ENCODE measurements at regions not wholly inside any gene's neighbourhood (a gene's known extent, or its start where the extent isn't known, plus 50 kb on each side); places are given as distances from the start of the nearest gene placed in this dataset.
"Not testable (repeated sequence)": the region's sequence is repeated elsewhere in the genome, so short reads cannot be mapped to it uniquely, and the experiment has no call there.

DNA sequence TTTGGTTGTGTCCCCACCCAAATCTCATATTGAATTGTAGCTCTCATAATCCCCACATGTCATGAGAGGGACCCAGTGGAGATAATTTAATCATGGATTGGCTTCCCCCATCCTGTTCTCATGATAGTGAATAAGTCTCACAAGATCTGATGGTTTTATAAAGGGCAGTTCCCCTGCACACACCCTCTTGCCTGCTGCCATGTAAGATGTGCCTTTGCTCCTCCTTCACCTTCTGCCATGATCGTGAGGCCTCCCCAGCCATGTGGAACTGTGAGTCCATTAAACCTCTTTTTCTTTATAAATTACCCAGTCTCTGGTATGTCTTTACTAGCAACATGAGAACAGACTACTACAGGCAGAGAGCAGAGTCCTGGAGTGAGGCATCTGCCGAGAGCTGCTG is 90.2 kb upstream of the SLC45A1 start:
- DNase-seq = not testable (repeated sequence)

DNA sequence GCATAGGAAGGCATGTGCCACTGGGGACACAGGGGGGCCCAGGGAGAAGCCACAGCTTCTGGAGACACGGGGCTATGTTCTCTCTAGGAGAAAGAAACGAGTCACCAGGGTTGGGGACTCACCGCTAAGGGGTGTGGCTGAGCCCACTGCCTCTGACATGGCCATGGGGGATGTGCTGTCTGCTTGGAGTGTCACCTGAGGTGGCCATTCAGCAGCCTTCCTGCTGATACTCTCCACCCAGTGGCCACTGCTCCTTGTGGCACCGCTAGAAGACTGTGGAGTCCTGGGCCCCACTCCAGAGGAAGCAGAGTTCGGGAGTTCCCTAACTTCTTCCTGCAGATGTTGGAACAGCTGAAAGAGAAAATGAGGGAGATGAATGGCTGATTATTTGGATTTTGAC is 91.2 kb upstream of the SLC45A1 start:
- no peak for DNase-seq

DNA sequence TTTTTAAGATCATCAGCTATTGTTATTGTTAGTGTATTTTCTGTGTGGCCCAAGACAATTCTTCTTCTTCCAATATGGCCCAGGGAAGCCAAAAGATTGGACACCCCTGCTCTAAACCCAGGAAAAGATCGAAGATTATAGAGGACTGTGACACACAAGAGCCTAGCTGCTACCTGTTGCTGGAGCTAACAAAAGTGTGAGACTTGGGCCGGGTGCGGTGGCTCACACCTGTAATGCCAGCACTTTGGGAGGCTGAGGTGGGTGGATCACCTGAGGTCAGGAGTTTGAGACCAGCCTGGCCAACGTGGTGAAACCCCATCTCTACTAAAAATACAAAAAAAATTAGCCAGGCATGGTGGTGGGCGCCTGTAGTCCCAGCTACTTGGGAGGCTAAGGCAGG is 91.9 kb upstream of the SLC45A1 start:
- DNase-seq = not testable (repeated sequence)

DNA sequence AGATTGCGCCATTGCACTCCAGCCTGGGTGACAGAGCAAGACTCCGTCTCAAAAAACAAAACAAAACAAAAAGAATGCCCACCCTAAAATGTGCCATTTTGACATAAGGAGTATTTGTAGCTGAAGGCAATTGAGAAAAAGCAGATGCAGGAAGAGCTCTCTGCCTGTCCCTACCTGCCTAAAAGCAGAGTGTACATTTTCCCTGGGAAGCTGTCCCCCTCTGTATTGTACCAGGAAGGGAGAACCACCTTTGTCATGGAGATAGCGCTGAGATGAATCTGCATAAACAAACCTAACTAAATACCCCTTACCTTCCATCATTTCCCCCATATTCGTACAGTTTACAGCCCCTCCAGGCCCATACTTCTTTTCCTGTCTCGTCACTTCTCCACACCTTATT is 94.4 kb upstream of the SLC45A1 start:
- no peak for DNase-seq

DNA sequence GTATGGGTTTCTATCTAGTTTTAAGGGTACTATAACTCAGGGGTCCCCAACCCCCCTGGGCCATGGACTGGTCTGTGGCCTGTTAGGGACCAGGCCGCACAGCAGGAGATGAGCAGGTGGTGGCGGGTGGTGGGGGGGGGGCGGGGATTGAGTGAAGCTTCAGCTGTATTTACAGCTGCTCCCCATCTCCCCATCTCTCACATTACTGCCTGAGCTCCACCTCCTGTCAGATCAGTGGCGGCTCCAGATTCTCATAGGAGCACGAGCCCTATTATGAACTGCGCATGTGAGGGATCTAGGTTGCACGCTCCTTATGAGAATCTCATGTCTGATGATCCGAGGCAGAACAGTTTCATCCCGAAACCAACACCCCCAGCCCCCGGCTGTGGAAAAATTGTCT is 95.1 kb upstream of the SLC45A1 start:
- DNase-seq = peak; percentile 84

DNA sequence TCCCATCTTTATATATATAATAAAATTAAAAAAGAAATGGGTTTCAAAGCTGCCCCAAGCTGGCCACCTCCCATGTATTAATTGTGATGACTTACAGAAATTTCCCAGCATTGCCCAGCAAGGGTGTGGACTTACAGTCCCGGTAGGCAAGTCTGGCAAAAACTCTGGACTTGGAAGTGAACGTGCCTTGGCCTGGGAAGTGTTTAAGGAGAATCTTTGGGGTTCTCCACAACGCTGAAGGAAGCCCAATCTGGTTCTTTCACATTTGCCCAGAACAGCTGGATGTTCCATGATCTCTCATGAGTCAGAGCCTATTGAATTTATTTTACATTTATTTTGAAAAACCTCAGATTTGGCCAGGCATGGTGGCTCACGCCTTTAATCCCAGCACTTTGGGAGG is 98.4 kb upstream of the SLC45A1 start:
- DNase-seq = no peak

DNA sequence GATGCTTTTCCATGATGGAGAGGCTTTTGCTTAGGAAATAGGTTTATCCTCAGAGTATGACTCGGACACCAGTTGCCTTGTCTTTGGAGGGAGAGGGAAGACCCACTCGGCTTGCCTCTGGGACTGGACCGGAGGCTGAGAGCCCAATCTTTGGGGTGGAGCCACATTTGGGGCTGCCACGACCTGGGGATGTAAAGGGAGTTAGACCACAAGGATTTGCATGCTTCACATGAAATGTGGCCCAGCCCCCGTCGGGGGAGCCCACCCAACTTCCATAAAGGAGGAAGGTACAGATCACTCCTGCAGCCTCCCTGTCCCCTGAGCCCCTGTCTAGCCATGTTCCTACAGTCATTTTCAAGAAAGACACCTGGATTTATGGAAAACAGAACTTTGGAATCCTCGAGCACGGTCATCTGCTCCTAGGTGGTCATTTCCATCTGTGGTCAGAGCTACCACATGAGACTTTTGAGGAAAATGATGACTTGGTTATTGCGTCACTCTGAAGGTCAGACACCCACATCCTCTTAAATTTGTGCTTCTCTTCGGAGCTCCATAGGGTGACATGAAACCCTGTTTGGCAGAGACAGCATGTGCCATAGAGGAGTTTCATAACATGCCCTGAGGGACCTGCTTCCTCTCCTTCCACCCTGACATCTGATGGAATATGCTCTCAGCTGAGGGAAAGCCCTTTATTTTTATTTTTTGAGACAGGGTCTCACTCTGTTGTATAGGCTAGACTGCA is 99.4 kb upstream of the SLC45A1 start:
- no peak for DNase-seq

DNA sequence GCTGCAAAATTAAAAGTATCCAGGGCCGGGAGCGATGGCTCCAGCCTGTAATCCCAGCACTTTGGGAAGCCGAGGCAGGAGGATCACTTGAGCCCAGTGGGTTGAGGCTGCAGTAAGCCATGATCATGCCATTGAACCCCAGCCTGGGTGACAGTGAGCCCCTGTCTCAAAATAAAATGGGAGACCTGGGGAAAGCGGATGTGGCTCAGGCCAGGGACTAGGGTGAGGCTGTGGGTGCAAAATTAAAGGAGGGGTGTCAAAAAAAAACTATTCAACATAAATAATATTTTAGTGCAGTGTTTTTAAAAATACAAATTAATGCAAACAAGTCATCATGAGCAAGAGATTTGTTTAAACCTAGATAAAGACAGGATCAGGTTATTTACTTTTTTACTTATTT is 100.1 kb upstream of the SLC45A1 start:
- DNase-seq = no peak

DNA sequence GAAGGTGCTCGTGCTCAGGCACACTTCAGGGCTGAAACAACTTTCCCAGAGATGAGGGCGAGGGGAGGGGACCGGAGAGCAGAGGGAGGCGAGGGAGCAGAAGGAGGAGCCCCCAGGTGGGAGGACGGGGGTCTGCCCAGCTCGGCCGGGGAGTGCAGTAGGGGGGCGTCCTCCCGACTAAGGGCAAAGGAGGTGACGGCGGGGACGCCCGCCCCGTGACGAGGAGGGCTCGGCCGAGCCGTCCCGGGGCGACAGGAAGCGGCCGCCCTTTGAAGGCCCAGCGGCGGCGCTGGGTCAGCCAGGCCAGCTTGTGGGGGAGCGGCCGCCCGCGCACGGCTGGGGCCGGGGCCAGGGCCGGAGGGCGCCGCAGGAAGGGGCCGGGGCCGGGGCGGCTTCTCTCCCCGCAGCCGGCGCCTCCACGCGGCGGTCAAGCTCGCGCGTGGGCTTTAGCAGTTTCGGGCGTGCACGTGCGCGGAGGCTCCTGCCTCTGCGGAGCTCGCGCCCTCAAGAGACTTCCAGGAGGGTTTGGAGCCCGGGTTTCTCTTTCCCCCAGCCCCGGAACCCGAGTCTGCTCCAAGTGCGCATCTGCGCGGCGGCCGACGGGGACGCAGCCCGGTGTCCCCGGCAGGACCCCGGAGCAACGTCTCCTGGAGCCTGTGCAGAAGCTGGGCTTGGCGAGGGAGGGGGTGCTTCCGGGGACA is 100.8 kb upstream of the SLC45A1 start:
- DNase-seq = no peak

DNA sequence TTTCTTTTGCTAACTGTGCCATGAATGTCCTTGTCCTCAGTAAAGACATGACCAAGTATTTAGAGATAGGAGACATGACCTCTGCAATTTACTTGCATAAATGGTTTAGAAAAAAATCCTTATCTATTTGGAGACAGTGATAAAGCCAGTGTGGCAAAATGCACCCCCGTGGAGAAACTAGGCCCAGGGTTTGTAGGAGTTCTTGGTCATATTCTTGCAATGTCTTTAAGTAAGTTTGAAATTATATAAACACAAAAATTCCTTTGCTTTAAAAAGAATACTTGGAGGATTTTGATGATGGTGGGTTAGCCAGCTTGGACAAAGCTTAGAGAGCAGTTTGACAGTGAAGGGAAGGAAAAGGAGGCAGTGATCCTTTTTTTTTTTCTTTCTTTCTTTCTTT is 101.9 kb upstream of the SLC45A1 start:
- DNase-seq = no peak

DNA sequence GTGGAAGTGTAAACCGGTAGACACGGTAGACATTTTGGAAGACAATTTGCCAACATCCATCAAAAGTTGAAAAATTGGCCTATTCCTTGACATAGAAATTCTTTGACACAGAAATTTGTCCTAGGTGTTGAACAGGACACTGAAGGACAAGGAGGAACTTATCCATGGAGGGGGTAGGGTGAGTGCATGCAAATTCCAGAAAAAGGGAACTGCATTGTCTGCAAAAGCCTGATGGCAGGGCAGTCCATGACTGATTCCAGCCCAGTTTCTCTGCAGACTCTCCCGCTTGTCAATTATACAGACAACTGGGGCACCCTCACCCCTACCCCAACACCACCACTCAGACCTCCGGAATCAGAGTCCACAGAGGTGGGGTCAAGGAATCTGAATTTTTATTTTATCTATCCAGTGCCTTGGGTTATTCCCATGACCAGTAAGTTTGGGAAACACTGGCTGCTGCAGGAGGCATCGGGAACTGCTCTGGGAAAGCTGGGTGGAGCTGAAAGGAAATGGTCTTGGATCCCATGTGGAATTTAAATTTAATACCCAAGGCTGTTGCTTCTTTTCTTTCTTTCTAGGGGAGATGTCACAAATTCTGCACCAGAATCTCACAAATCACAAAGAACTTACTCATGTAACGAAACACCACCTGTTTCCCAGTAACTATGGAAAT is 103.3 kb upstream of the SLC45A1 start:
- no peak for DNase-seq

DNA sequence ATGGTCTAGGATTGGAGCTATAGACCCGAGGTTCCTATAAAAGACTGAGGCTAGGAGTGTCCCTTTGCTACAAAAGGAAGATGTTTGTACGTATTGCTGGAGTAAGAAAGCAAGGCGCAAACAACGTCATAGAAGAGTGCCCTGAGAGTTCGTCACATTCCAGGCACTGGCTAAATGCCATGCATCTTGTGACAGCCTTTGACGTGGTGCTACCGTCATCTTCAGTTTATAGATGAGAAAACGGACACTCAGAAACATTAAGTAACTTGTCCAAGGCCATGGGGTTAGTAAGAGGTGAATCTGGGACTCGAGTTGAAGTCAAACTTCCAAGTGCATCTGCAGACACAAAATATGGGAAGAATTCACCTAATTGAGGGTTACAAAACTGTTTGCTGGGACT is 104.2 kb upstream of the SLC45A1 start:
- DNase-seq = no peak

DNA sequence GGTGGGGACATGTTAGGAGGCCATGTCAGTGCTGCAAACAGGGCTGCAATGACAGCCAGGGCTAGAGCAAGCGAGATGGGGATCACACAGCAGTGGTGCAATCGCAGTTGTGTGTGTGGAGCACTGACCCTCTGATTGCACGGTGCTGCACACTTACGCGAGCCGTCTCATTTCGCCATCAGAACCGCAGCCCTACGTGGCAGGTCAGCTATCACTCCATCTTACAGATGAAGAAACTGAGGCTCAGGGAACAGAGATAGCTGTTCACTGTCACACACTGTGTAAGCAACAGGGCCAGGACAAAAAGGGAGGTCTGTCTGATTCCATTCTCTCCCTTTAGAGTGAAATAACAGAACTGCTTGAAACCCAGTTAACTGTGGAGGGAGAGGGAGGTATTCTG is 104.8 kb upstream of the SLC45A1 start:
- DNase-seq = no peak

DNA sequence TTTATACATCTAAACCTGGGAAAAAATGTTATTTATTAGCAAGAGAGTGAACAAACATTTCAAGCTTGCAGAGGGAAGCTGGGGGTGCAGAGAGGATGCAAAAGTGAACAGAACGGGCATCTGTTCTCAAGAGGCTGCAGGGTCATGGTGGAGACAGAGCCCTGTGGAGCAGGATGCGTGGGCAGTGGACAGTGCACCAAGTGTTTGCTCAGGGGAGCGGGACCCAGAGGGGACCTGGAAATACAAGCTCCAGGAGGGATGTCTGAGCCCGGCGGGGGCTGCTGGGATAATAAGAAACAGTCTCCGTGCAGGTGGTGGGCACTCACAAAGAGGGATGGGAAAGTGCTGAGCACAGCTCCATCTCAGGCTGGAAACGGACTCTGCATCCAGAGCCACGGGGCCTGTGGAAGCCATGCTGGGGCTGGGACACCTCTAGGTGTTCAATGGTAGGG is 105.3 kb upstream of the SLC45A1 start:
- DNase-seq = no peak

DNA sequence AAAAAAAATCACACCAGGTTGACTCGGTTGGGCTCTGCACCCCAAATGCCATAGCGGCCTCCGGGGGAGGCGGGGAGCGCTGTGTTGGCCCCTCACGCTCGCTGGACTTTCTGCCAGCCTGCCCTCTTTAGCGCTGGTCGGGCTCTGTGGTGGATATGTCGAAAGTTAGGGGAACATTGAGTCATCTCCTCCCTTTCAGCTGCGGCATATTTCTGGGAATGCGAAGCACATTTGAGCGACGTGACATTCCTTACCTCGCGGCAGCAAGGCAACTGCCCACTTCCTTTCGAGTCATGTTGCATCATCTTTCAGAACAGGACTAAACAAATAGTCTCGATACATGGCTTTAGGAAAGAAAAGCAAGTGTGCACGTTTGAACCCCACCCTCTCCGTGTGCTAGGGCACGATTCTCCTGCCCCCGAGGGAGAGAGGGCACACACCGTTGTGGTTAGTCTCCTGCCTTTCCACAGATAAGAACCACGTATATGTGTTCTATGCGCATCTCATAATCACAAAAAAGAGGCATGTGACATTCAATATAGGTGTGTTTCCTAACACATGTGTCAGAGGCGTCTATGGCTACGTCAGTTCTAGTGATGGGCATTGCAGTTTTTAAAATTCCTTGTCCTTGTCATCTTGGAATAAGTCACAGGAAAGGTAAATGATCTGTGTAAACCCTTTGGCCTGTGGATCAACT is 105.9 kb upstream of the SLC45A1 start:
- DNase-seq = no peak

DNA sequence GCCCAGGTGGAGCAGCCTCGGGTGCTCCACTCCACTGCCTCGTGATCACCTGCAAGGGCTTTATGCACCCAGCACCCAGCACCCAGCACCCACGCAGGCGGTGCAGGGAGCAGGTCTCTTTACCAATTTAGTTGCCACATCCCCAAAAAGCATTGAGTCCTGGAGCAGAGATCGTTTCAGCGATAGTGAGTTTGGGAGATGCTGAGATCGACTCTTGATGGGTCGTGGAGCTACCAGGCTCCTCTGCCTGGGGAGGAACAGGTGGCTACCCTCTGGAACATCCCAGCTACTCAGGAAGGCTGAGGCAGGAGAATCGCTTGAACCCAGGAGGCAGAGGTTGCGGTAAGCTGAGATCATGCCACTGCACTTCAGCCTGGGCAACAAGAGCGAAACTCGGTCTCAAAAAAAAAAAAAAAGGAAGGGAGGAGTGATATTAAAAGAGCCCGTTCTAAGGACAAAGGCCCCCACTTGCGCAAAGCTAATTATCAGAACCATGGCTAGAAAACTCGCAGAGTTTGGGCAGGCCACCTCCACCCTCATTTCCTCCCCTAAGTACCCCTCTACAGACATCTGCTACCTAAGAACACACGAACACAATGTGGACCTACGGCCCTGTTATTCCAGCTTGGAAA is 106.5 kb upstream of the SLC45A1 start:
- DNase-seq = no peak

DNA sequence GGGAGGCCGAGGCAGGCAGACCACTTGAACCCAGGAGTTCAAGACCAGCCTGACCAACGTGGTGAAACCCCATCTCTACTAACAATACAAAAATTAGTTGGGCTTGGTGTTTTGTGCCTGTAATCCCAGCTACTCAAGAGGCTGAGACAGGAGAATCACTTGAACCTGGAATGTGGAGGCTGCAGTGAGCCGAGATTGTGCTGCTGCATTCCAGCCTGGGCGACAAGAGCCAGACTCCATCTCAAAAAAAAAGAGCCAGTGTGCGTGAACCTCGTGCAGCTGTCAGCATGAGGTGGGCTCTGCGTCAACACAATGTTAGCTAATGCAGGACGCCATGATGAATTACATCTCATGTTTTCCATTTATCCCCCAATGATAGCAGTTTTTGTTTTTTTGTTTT is 110.7 kb upstream of the SLC45A1 start:
- DNase-seq = no peak

DNA sequence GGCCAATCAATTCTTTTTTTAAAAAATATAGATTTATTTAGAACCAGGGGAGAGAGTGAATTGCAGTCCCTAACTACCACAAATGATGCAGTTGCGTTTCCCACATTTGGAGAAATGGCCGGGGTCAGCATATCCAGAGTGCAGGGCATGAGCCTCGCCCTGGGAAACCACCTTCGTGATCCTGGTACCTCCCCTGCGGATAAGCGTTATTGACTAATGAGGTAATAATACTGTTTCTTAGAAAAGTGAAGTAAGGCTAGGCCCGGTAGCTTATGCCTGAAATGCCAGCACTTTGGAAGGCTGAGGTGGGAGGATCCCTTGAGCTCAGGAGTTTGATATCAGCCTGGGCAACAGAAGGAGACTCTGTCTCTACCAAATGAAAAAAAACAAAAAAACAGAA is 111.5 kb upstream of the SLC45A1 start:
- DNase-seq = no peak

DNA sequence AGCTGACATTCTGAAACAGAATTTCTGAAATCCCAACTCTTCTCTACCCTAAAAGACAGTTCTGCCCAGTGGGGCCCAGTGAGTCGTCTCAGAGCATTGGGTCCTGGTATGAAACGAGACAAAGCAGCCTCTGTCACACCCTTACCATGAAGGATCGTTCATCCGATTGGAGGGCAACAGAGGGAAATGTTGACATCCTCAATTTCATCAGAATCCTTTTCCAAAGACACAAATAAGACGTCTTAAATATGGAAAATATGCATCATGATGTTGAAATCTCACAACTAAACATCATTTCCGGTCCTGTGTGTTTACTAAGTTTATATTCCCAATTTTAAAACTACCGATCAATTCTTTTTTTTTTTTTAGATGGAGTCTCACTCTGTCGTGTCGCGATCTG is 112.1 kb upstream of the SLC45A1 start:
- no peak for DNase-seq

DNA sequence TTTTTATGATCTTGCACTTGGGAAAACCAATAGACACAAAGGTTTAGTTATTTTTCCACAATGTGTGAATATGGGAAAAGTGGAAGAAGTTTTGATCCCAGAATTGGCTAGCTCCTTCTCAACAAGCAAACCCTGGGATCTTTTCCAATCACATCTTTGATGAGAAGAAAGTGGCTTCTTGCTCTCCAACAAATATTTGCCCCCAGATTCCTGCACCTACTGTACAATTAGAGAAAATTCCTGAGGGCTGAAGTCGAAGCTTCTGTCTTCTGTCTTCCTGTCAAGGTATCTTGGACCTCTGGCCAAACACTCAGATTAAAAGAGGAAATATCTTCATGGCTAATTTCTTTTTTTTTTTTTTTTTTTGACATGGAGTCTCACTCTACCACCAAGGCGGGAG is 113.1 kb upstream of the SLC45A1 start:
- DNase-seq = no peak

DNA sequence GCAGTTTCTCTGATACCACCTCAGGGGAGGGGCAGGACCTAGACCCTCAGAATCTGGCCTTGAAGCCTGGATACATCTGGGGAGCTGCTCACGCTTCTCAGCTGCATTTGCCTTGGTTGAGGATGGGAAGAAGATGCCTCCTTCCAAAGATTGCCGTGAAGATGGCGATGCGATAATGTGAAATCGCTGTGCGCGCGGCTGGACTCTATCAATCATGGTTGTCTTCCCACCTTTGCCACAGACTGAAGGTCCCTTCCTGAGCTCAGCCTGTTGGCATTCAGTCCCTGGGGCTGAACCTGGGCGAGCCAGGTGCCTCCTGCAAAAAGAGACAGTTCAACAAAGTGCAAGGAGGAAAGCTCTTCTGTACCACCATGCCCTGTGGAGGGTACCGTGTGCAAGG is 114.4 kb upstream of the SLC45A1 start:
- no peak for DNase-seq

DNA sequence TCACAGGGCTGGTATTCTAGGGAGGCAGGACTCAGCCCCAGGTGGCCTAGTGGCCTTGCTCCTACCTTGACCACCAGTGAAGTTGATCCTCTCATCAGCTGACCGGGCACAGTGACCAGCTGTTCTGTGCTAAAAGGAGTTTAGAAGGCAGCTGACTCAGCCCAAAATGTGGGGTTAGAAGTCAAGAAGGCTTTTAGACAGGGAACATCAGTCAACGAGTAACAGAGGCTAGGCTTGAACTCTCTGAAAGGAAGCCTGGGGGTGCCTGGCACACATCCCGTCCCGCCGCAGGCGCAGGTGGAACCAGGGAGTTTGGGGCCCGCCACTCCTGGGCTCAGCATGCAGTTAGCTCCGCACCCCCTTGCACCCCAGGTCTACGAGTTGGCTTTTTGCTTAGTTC is 114.9 kb upstream of the SLC45A1 start:
- no peak for DNase-seq
